Central memory CD8-positive, alpha-beta T cell (primary cell): ENCODE measurements at regions not wholly inside any gene's neighbourhood (a gene's known extent, or its start where the extent isn't known, plus 50 kb on each side); places are given as distances from the start of the nearest gene placed in this dataset.

Experiments used
- ATAC-seq: fragments of 150-1000 bp; cut with Tn5 transposase; replicated peaks from 2 replicates; pipeline ENCODE4 v1.10.0; 2022; ENCODE audit warnings: mild to moderate bottlenecking, moderate FRiP score, moderate number of reproducible peaks; ENCODE audit not compliant: poor library complexity, severe bottlenecking; ENCODE audit errors: extremely low read depth
- DNase-seq, 2 donors: peaks; one replicate each; pipeline ENCODE4 v3.0.0; 2021; ENCODE audit warnings: low spot score in 2 of 2
- H3K27ac Mint-ChIP-seq: one replicate; pipeline ENCODE4 v1.8.0; 2022; ENCODE audit warnings: low read depth, mild to moderate bottlenecking, moderate library complexity, mixed read lengths
- H3K27me3 Mint-ChIP-seq: one replicate; pipeline ENCODE4 v1.8.0; 2022; ENCODE audit warnings: mixed read lengths
- H3K36me3 Mint-ChIP-seq: one replicate; pipeline ENCODE4 v1.8.0; 2022; ENCODE audit warnings: mild to moderate bottlenecking, moderate library complexity, mixed read lengths; ENCODE audit not compliant: insufficient read depth
- H3K4me1 Mint-ChIP-seq: one replicate; pipeline ENCODE4 v1.8.0; 2022; ENCODE audit warnings: mixed read lengths
- H3K4me3 Mint-ChIP-seq: one replicate; pipeline ENCODE4 v1.8.0; 2022; ENCODE audit warnings: mild to moderate bottlenecking, moderate library complexity, mixed read lengths
- H3K9me3 Mint-ChIP-seq: one replicate; pipeline ENCODE4 v1.8.0; 2022; ENCODE audit warnings: mixed read lengths

DNA sequence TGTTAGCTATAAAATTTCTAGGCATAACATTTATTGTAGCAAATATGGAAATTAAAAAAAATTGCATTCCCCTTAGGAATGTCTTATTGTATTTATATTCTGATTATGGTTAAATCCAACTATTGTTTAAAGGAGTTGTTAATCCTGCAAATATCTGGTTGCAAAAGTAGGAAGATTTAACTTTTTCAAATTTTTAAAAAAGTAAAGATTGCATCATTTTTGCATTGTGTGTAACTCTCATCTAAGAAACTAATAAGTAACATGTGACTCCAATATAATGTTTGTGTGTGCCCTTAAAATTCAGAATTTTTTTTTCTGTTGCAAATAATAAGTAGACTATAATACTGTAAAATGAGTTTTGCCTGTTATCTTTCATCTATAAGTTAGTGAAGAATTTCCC, 204.1 kb upstream of the DPH6 start:
- Mint-ChIP-seq H3K4me3 (no peak overlapping the region), H3K4me1 (no peaks in the 10 kb centered on the region), H3K27ac (no peak overlapping the region), H3K36me3 (no peaks in the 10 kb centered on the region), H3K9me3 (no peaks in the 10 kb centered on the region), H3K27me3 (peaks cover 9% of the 10 kb centered on the region)
- DNase-seq (no peak), ATAC-seq (no peak)

- Mint-ChIP-seq H3K36me3 (no peaks in the 10 kb centered on the region), H3K27ac (no peak overlapping the region), H3K9me3 (no peaks in the 10 kb centered on the region), H3K4me1 (no peaks in the 10 kb centered on the region), H3K27me3 (peaks cover 9% of the 10 kb centered on the region), H3K4me3 (no peak overlapping the region)
- DNase-seq (no peak), ATAC-seq (no peak)
These were observed 205.6 kb upstream of the DPH6 start for GRCh38 chr15:35751413-35752133.

GRCh38 chr15:35752134-35752466, 206.1 kb upstream of the DPH6 start:
- no peak for ATAC-seq
- Mint-ChIP-seq H3K27ac (no peak overlapping the region), H3K4me1 (no peaks in the 10 kb centered on the region), H3K36me3 (no peaks in the 10 kb centered on the region), H3K4me3 (no peak overlapping the region), H3K27me3 (peaks cover 8% of the 10 kb centered on the region), H3K9me3 (no peaks in the 10 kb centered on the region)
- DNase-seq = no peak

DNA sequence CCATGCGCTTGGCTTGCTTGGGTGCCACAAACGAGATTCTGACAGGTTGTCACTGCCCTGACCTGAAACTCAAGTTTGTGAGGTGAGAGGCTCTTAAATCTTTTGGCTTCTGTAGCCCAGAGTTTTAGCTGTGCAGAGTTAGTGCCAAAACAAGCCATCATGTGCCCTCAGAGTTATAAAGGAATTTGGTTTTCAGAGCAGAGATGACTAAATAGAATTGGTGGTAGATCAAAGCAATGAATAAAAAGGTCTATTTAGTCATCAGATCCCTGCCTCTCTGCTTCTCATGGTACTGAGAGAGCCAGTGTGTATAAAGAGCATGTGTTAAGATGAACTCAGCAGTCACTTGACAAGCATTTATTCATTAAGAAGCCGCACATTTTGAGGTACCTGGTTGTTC, 207.5 kb upstream of the DPH6 start:
- H3K27ac Mint-ChIP-seq = no peak overlapping the region
- H3K36me3 Mint-ChIP-seq = no peaks in the 10 kb centered on the region
- no peak for ATAC-seq
- H3K9me3 Mint-ChIP-seq = no peaks in the 10 kb centered on the region
- no peaks in the 10 kb centered on the region for H3K4me1 Mint-ChIP-seq
- H3K4me3 Mint-ChIP-seq = no peak overlapping the region
- DNase-seq = no peak
- H3K27me3 Mint-ChIP-seq = peaks cover 12% of the 10 kb centered on the region

GRCh38 chr15:35755237-35755802, 209.4 kb upstream of the DPH6 start:
- H3K4me1 Mint-ChIP-seq = no peaks in the 10 kb centered on the region
- no peak for DNase-seq
- no peaks in the 10 kb centered on the region for H3K9me3 Mint-ChIP-seq
- peaks cover 12% of the 10 kb centered on the region for H3K27me3 Mint-ChIP-seq
- H3K36me3 Mint-ChIP-seq = no peaks in the 10 kb centered on the region
- H3K4me3 Mint-ChIP-seq = no peak overlapping the region
- ATAC-seq = no peak
- no peak overlapping the region for H3K27ac Mint-ChIP-seq

DNA sequence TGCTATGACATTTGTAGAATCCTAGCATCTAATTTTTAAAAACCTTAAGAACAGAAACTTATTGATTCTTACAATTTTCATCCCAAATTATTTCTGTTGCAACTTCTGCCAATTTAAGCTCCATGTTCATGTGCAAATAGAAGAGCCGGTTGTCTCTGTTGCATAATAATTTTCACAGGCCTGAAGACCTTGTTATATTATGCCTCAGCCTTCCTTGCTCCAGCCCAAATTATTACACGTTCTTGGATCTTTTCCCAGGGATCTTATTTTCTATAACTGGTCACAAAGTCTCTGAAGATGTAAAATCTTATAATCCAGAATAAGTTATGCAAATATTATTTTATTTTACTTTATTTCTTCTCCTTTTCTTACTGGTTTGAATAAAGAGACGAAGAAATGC, 210.7 kb upstream of the DPH6 start:
- Mint-ChIP-seq H3K4me1 (no peaks in the 10 kb centered on the region), H3K9me3 (no peaks in the 10 kb centered on the region), H3K36me3 (no peaks in the 10 kb centered on the region), H3K27ac (no peak overlapping the region), H3K4me3 (no peak overlapping the region), H3K27me3 (peaks cover 12% of the 10 kb centered on the region)
- DNase-seq = no peak
- ATAC-seq = no peak

GRCh38 chr15:35757361-35757760, 211.4 kb upstream of the DPH6 start:
- H3K36me3 Mint-ChIP-seq = no peaks in the 10 kb centered on the region
- ATAC-seq (no peak), DNase-seq (no peak)
- no peak overlapping the region for H3K27ac Mint-ChIP-seq
- H3K4me3 Mint-ChIP-seq = no peak overlapping the region
- no peaks in the 10 kb centered on the region for H3K9me3 Mint-ChIP-seq
- H3K4me1 Mint-ChIP-seq = no peaks in the 10 kb centered on the region
- peaks cover 12% of the 10 kb centered on the region for H3K27me3 Mint-ChIP-seq

DNA sequence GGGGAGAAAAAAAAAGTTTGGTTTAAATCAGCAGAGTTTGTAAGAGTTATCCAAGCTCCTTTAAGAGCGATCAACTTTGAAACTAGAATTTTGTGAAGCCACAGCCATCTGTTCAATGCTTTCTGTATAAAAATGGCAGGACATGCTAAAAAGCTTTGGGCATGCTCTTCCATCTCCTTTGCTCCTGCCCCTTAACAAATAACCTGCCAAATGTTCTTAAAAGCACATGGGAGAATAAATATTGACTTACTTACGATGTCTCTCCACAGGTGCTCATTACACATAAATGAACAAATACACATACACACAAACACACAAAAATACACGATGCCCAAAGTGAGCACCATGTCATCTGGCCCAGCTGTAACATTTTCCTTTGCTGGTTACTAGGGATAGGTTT, 211.8 kb upstream of the DPH6 start:
- Mint-ChIP-seq H3K4me3 (no peak overlapping the region), H3K4me1 (no peaks in the 10 kb centered on the region), H3K27me3 (peaks cover 12% of the 10 kb centered on the region), H3K9me3 (no peaks in the 10 kb centered on the region), H3K27ac (no peak overlapping the region), H3K36me3 (no peaks in the 10 kb centered on the region)
- no peak for ATAC-seq
- no peak for DNase-seq

GRCh38 chr15:35764661-35765519, 218.9 kb upstream of the DPH6 start:
- H3K4me1 Mint-ChIP-seq = no peaks in the 10 kb centered on the region
- H3K27me3 Mint-ChIP-seq = no peaks in the 10 kb centered on the region
- ATAC-seq (no peak), DNase-seq (no peak)
- no peaks in the 10 kb centered on the region for H3K36me3 Mint-ChIP-seq
- H3K4me3 Mint-ChIP-seq = no peak overlapping the region
- H3K9me3 Mint-ChIP-seq = no peaks in the 10 kb centered on the region
- H3K27ac Mint-ChIP-seq = no peak overlapping the region

GRCh38 chr15:35768949-35769348, 223.0 kb upstream of the DPH6 start:
- Mint-ChIP-seq H3K27me3 (no peaks in the 10 kb centered on the region), H3K9me3 (peaks cover 7% of the 10 kb centered on the region), H3K27ac (no peak overlapping the region), H3K4me1 (no peaks in the 10 kb centered on the region), H3K36me3 (no peaks in the 10 kb centered on the region), H3K4me3 (no peak overlapping the region)
- DNase-seq = no peak
- ATAC-seq = no peak

GRCh38 chr15:35769656-35770055, 223.7 kb upstream of the DPH6 start:
- no peak overlapping the region for H3K27ac Mint-ChIP-seq
- H3K36me3 Mint-ChIP-seq = no peaks in the 10 kb centered on the region
- ATAC-seq (no peak), DNase-seq (no peak)
- H3K4me1 Mint-ChIP-seq = no peaks in the 10 kb centered on the region
- H3K4me3 Mint-ChIP-seq = no peak overlapping the region
- H3K27me3 Mint-ChIP-seq = no peaks in the 10 kb centered on the region
- H3K9me3 Mint-ChIP-seq = peaks cover 7% of the 10 kb centered on the region

DNA sequence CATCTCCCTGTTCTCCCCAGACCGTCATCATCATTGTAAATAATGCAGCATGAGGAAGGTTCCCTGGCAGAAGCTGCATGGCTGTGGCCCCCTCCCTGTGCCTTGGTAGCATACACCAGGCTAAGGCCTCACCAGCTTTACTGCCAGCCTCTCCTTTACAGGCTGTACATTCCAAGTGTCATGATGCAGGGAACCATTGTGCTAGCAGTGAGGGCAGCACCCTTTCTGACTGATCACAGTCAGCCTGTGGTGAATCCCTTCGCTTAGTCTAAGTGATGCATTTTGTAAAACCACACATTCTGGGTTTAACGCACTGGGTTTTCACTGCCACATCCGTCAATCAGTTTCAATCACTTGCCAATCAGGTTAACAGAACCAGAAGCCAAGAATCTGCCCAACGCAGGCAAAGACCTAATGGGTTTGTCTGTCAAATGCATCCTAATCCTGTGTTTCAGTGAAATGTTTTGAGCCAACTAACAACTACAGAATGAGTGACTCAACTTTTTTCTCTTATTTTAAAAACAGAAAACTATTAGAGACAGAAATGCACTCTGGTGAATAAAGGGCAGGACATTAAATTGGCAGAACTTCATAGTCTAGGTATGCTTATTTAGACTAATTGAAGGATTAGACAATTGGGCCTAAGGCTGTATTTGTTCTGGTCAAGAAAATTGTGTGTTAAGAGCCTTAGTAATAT, 225.9 kb upstream of the DPH6 start:
- Mint-ChIP-seq H3K27me3 (no peaks in the 10 kb centered on the region), H3K4me3 (no peak overlapping the region), H3K9me3 (peaks cover 7% of the 10 kb centered on the region)

More for the DNA sequence above, 225.9 kb upstream of the DPH6 start:
- no peaks in the 10 kb centered on the region for H3K36me3 Mint-ChIP-seq
- H3K27ac Mint-ChIP-seq = no peak overlapping the region
- DNase-seq (no peak), ATAC-seq (no peak)
- H3K4me1 Mint-ChIP-seq = no peaks in the 10 kb centered on the region
